PFSK-1 (cell line): ENCODE measurements at regions not wholly inside any gene's neighbourhood (a gene's known extent, or its start where the extent isn't known, plus 50 kb on each side); places are given as distances from the start of the nearest gene placed in this dataset.

Source experiments
- POLR2AphosphoS5 ChIP-seq: IDR thresholded peaks from 2 replicates; pipeline ENCODE4 v1.6.1; 2012; ENCODE audit warnings: low read depth, mild to moderate bottlenecking, control low read depth, low read length, moderate library complexity
- REST ChIP-seq, 2 experiments: IDR thresholded peaks; 2 replicates each; pipeline versions ENCODE4 v1.6.1 to v1.8.0; 2011 to 2012; ENCODE audit warnings: low read depth in 2 of 2, low read length in 2 of 2, control low read depth in 1 of 2, inconsistent platforms in 1 of 2, mild to moderate bottlenecking in 1 of 2, moderate library complexity in 1 of 2; ENCODE audit not compliant: insufficient read depth in 1 of 2
- TAF1 ChIP-seq: IDR thresholded peaks from 2 replicates; pipeline ENCODE4 v1.6.1; 2012; ENCODE audit warnings: low read length, control low read depth, borderline replicate concordance; ENCODE audit not compliant: insufficient read depth

GRCh38 chr4:147071209-147071740 is 125.6 kb upstream of the TTC29 start:
- TF ChIP-seq POLR2AphosphoS5 (no peak), TAF1 (no peak), REST (IDR thresholded peaks at IDR 0.05; ENCODE audit: insufficient read depth in 1 of 2, low read depth in 2 of 2, low read length in 2 of 2) (no peak)
